DND-41 (cell line): ENCODE measurements at regions not wholly inside any gene's neighbourhood (a gene's known extent, or its start where the extent isn't known, plus 50 kb on each side); places are given as distances from the start of the nearest gene placed in this dataset.

Experiments used
- CTCF ChIP-seq: IDR thresholded peaks from 2 replicates; pipeline ENCODE4 v1.5.1; 2012; ENCODE audit warnings: borderline replicate concordance, low read length, moderate library complexity, mild to moderate bottlenecking; ENCODE audit not compliant: poor library complexity, severe bottlenecking; ENCODE audit errors: extremely low read depth
- EZH2 ChIP-seq: IDR thresholded peaks from 3 replicates; pipeline ENCODE4 v1.6.1; 2012; ENCODE audit warnings: borderline replicate concordance, low read depth, mild to moderate bottlenecking, moderate library complexity, low read length, inconsistent platforms; ENCODE audit not compliant: severe bottlenecking

- TF ChIP-seq CTCF (no peak), EZH2 (no peak)
Measured at GRCh38 chr13:111577956-111578605, 257.6 kb downstream of the TEX29 start.
